NCI-H510A (cell line): ENCODE measurements at regions not wholly inside any gene's neighbourhood (a gene's known extent, or its start where the extent isn't known, plus 50 kb on each side); places are given as distances from the start of the nearest gene placed in this dataset.
"Not testable (repeated sequence)": the region's sequence is repeated elsewhere in the genome, so short reads cannot be mapped to it uniquely, and the experiment has no call there.

Experiments
- DNase-seq: peaks from one replicate; lab custom pipeline; 2025; lab: John Stamatoyannopoulos, UW

- DNase-seq, result no peak
Measured at GRCh38 chr1:121443001-121443540, 258.3 kb downstream of the SRGAP2C start.

GRCh38 chr1:121444096-121444495 is 259.3 kb downstream of the SRGAP2C start:
- no peak for DNase-seq

DNA sequence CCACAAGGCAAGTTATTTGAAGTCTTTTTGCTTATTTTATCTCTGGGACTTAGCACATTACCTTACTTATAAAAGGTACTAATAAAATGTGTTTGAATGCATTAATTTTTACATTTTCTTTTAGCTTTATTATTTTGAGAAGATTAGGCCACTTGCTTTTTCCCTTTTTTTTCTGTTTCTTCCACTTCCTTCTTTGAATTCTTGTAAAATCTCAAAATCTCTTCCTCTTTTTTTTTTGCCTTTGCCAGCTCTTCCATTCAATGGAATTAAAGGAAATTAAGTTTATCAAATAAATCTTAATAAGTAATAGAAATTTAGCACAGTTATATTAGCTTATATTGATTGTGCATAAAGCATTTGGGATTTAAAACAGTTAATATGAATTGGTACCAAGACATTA is 260.9 kb downstream of the SRGAP2C start:
- DNase-seq, result no peak

- DNase-seq, result not testable (repeated sequence)
Measured at GRCh38 chr1:121447280-121447923, 262.6 kb downstream of the SRGAP2C start.

GRCh38 chr1:121448064-121448463 is 263.3 kb downstream of the SRGAP2C start:
- DNase-seq, result not testable (repeated sequence)

GRCh38 chr1:121448851-121449250 is 264.1 kb downstream of the SRGAP2C start:
- no peak for DNase-seq

- DNase-seq, result no peak
Measured at GRCh38 chr1:121452484-121452883, 267.7 kb downstream of the SRGAP2C start.

- no peak for DNase-seq
Measured at GRCh38 chr1:121458291-121459048, 273.7 kb downstream of the SRGAP2C start.

GRCh38 chr1:121459235-121459634 is 274.5 kb downstream of the SRGAP2C start:
- no peak for DNase-seq

DNA sequence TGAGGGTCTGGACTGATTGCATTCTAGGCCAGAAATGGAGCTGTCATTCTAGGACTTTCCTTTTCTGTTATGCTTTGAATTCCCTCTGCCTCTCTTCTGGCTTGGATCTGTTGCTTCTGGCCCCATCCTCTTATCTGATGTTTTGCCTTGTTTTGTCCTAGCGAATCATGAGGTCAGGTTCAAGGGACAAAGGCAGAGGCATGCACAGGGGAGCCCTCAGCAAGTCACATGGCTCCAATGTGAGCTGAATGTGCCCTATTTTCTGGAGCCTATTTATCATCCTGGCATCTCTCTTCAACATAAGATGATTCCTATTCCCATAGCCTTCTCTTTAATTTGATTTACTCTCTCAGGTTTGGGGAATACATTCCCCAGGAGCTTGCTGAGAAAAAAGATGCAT is 284.6 kb downstream of the SRGAP2C start:
- DNase-seq, result not testable (repeated sequence)

GRCh38 chr1:121470401-121470800 is 285.6 kb downstream of the SRGAP2C start:
- DNase-seq, result not testable (repeated sequence)

DNA sequence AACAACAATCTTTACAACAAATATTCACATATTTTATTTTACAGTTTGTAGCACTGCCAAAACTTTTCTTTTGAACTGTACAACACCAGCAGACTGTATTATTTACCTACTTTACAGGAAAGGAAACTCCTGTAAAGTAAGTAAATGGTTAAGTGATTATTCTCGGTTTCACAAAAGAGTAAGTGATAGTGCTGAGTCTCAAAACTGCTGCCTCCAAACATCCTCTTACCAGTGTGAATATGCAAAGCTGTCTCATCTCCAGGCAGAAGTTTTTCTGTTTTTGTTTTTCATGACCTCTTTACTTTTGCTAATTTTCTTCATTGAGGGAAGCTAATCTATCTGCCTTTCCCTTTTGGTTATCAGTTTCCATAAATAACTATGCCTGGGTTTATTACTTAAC is 286.7 kb downstream of the SRGAP2C start:
- DNase-seq, result no peak

DNA sequence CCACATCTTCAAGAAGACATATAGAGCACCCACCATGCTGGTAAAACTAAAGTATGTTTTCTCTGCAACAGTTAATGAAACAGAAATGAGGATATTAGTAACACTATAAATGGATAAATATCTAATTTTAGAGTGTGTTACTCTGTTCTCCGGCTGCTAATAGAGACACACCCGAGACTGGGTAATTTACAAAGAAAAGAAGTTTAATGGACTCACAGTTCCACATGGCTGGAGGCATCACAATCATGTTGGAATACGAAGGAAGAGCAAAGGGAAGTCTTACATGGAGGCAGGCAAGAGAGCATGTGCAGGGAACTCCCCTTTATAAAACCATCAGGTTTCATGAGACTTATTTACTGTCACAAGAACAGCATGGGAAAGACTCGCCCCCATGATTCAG is 287.2 kb downstream of the SRGAP2C start:
- no peak for DNase-seq

DNA sequence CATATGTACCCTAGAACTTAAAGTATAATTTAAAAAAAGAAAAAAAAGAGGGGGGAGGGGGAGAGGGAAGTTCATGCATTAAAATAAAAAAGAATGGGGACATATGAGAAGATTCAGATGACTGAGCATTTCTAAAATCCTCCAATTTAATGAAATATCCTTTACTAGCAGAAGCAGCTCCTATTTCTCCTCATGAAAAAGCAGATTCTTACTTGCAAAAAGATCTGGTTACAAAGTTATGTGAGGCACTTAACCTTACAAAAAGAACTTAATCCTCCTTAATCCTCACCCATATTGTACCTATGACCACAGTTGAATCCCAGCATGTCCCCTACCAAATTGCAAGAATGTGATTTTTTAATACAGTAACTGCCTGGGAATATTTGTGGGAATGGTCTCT is 298.5 kb downstream of the SRGAP2C start:
- DNase-seq, result no peak

DNA sequence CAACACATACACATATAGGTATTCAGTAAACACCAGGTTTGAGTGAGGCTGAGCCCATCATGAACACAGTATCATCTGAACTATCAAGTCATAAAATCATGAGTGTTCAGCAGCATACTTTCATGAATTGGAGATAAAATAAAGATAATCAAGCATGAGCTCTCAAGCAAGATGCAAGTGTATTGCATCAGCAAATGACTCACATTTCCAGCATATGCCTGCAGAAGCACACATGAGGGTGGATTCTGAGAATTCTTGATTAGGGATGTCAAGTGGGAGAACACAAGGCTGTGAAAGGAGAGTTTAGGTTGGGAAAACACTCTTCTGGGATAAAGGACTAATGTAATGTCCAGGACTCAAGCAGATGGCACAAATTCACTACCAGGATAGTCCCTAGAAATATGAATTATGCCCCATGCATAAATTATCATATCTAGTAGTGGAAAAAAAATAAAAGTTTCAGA is 299.2 kb downstream of the SRGAP2C start:
- no peak for DNase-seq

DNA sequence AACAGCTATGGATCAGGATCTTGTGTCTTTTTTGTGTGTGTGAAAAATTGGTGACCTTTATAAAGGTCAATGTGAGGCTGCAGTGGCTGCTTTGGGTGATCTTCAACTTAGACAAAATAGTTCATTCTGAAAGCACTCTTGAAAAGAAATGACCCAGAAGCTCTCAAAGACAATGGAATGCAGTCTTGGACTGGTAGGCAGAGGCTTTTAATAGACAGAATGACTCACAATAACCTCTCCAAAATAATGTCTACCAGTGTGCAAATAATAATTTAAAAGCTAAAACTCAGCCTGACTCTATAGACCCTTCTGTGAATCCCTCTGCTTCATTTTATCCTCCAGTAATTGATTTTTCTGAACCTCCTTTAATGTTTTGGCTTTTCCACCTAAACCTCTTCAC is 310.0 kb downstream of the SRGAP2C start:
- not testable (repeated sequence) for DNase-seq

GRCh38 chr1:121511455-121511854 is 326.7 kb downstream of the SRGAP2C start:
- DNase-seq, result not testable (repeated sequence)

GRCh38 chr1:121511876-121512275 is 327.1 kb downstream of the SRGAP2C start:
- not testable (repeated sequence) for DNase-seq

GRCh38 chr1:121515235-121515634 is 330.5 kb downstream of the SRGAP2C start:
- DNase-seq, result no peak

GRCh38 chr1:121516234-121516967 is 331.6 kb downstream of the SRGAP2C start:
- no peak for DNase-seq

DNA sequence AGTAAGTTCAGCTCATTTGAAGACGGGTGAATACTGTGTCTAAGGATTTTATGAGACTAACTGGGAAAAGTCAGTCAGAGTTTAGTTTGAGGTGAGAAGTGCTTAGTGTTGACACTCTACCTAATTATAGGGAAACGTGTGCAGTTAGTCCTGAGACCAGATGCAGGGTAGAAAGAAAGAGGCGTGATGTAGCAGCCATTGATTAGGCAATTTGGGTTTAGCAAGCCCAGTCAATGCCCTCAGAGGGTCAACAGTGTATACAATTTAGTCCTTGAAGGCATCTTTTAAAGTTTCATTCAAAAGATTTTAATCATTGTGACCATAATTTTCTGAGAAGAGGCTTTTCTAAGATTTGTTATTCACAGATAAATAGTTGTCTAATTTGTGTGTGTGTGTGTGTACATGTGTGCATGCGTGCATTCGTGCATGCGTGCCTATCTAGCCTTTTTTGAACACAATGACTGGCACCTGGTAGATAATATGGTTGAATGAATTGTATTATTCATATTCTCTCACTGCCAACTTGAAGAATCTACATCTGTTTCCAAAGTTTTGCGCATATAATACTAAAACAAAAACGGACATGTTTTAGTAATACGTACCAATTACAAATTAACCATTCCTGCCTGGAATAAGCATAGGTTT is 332.9 kb downstream of the SRGAP2C start:
- no peak for DNase-seq

GRCh38 chr1:121518726-121519041 is 333.9 kb downstream of the SRGAP2C start:
- no peak for DNase-seq
